Ishikawa (cell line): ENCODE measurements at regions not wholly inside any gene's neighbourhood (a gene's known extent, or its start where the extent isn't known, plus 50 kb on each side); places are given as distances from the start of the nearest gene placed in this dataset.

Experiments
- CREB1 ChIP-seq: IDR thresholded peaks from 2 replicates; pipeline ENCODE4 v1.6.1; 2012; ENCODE audit warnings: low read depth
- EGR1 ChIP-seq: IDR thresholded peaks from 2 replicates; pipeline ENCODE4 v1.6.1; 2012
- EP300 ChIP-seq: IDR thresholded peaks from 2 replicates; pipeline ENCODE4 v1.6.1; 2012; ENCODE audit warnings: borderline replicate concordance
- FOXM1 ChIP-seq: IDR thresholded peaks from 2 replicates; pipeline ENCODE4 v1.6.1; 2012; ENCODE audit warnings: low read depth, borderline replicate concordance
- NFIC ChIP-seq: IDR thresholded peaks from 2 replicates; pipeline ENCODE4 v1.6.1; 2012
- RAD21 ChIP-seq: IDR thresholded peaks from 2 replicates; pipeline ENCODE4 v1.6.1; 2012; ENCODE audit warnings: low read depth
- REST ChIP-seq: IDR thresholded peaks from 2 replicates; pipeline ENCODE4 v1.6.1; 2012; ENCODE audit warnings: low read depth, mild to moderate bottlenecking
- TAF1 ChIP-seq: IDR thresholded peaks from 2 replicates; pipeline ENCODE4 v1.6.1; 2012; ENCODE audit warnings: low read depth, mild to moderate bottlenecking
- TEAD4 ChIP-seq: IDR thresholded peaks from 2 replicates; pipeline ENCODE4 v1.6.1; 2012
- USF1 ChIP-seq: IDR thresholded peaks from 2 replicates; pipeline ENCODE4 v1.6.1; 2012
- YY1 ChIP-seq: IDR thresholded peaks from 2 replicates; pipeline ENCODE4 v1.6.1; 2012; ENCODE audit warnings: low read depth
- ZBTB7A ChIP-seq: IDR thresholded peaks from 2 replicates; pipeline ENCODE4 v1.6.1; 2012; ENCODE audit warnings: low read depth

GRCh38 chr7:28258240-28258639 is 77.6 kb upstream of the JAZF1 start:
- no peak for TF ChIP-seq REST
- no peak for TF ChIP-seq CREB1
- TF ChIP-seq EP300 = no peak
- no peak for TF ChIP-seq USF1

- TF ChIP-seq REST = no peak
Observed at GRCh38 chr7:28260969-28261368, 80.4 kb upstream of the JAZF1 start.

GRCh38 chr7:28263622-28264271 is 83.2 kb upstream of the JAZF1 start:
- no peak for TF ChIP-seq ZBTB7A
- no peak for TF ChIP-seq USF1
- TF ChIP-seq REST = no peak
- no peak for TF ChIP-seq RAD21
- TF ChIP-seq TAF1 = no peak

- no peak for TF ChIP-seq NFIC
- TF ChIP-seq TEAD4 = no peak
- no peak for TF ChIP-seq EP300
- no peak for TF ChIP-seq TAF1
- no peak for TF ChIP-seq REST
- no peak for TF ChIP-seq CREB1
- no peak for TF ChIP-seq FOXM1
- TF ChIP-seq EGR1 = no peak
Observed at GRCh38 chr7:28266402-28266801, 85.8 kb upstream of the JAZF1 start.

- TF ChIP-seq NFIC (no peak), YY1 (no peak), REST (no peak)
Observed at GRCh38 chr7:28267012-28267411, 86.4 kb upstream of the JAZF1 start.
